ENCODE measurements at regions not wholly inside any gene's neighbourhood (a gene's known extent, or its start where the extent isn't known, plus 50 kb on each side); places are given as distances from the start of the nearest gene placed in this dataset.

DNA sequence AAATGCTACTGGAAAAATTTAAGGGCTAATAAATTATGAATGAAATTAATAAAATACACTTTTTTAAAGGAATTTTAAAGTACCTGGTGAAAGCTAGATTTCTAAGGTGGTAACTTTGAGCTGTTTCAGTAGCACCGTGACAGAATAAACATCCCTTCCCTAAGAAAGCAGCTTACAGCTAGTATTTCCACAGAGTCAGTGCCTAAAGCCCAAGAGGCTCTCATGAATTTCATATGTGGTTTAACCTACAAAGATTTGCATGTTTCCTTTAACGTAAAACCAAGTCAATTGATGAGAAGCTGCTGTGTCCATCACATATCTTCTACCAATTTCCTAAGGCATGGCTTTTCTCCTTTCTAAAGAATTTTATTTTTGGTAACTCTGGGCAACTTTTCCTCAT, 56.8 kb downstream of the IFNG start:
- ChIA-PET CTCF (ENCODE audit: partially characterized antibody) (no interaction called here), POLR2A (ENCODE audit: partially characterized antibody) (no interaction called here)
- Histone ChIP-seq H3K4me3 (ENCODE audit: low read length in 2 of 2) (no peak overlapping the region), H3K36me3 (ENCODE audit: insufficient read depth, low read length) (no peaks in the 10 kb centered on the region), H3K27ac (ENCODE audit: low read depth, low read length) (no peak overlapping the region), H3K27me3 (ENCODE audit: insufficient read depth, low read length) (no peaks in the 10 kb centered on the region), H3K4me1 (ENCODE audit: insufficient read depth, low read length) (no peaks in the 10 kb centered on the region), H3K9me3 (ENCODE audit: control insufficient read depth in 1 of 2, low read length in 2 of 2) (no peaks in the 10 kb centered on the region)
- Mint-ChIP-seq H3K36me3 (no peaks in the 10 kb centered on the region), H3K9me3 (no peaks in the 10 kb centered on the region), H3K4me1 (no peaks in the 10 kb centered on the region), H3K27ac (no peak overlapping the region), H3K27me3 (no peaks in the 10 kb centered on the region), H3K4me3 (no peak overlapping the region)
- intact Hi-C loops (cut with micrococcal nuclease): no loop called here
- DNase-seq: no peak

DNA sequence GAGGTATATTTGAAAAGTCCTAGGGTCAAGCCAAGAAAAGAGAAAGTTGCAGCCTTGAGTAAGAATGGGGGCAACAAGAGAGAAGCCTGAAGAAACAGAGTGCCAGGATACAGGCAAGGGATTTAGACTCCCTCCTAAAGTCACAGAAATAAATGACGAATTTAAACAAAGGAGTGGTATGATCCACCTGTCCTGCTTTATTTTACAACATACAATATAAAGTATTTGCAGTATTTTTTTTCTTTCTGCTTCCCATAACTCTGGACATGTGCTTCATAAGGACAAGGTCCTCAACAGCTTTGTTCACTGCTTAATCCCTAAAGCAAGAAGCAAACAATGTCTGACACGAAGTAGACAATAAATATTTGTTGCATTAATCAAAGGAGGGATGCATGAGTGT, 57.4 kb downstream of the IFNG start:
- Mint-ChIP-seq H3K27me3 (no peaks in the 10 kb centered on the region), H3K9me3 (no peaks in the 10 kb centered on the region), H3K36me3 (no peaks in the 10 kb centered on the region), H3K4me1 (no peaks in the 10 kb centered on the region), H3K4me3 (no peak overlapping the region), H3K27ac (no peak overlapping the region)
- Histone ChIP-seq H3K9me3 (ENCODE audit: control insufficient read depth in 1 of 2, low read length in 2 of 2) (no peaks in the 10 kb centered on the region), H3K4me1 (ENCODE audit: insufficient read depth, low read length) (no peaks in the 10 kb centered on the region), H3K4me3 (ENCODE audit: low read length in 2 of 2) (no peak overlapping the region), H3K27me3 (ENCODE audit: insufficient read depth, low read length) (no peaks in the 10 kb centered on the region), H3K36me3 (ENCODE audit: insufficient read depth, low read length) (no peaks in the 10 kb centered on the region), H3K27ac (ENCODE audit: low read depth, low read length) (no peak overlapping the region)
- intact Hi-C loops (cut with micrococcal nuclease): no loop called here
- DNase-seq: no peak
- POLR2A ChIA-PET (ENCODE audit: partially characterized antibody): no interaction called here
- CTCF ChIA-PET (ENCODE audit: partially characterized antibody): no interaction called here

DNA sequence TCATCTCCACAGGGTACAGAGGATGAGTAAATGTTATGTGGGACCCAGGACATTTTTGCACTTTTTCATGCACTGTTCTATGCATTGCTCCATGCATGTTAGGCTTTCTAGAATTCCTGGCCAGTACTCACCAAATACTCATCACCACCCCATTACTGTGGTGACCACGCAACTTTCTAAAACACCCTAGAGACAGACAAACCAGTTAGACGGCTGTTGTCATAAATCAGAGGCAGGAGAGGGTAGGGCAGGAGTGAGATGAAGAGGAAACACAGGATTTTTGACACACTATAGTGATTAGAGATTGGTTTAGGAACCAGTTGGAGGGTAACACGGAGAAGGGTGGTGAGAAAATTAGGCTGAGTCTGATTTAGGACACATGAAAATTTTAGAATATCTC, 59.3 kb downstream of the IFNG start:
- Mint-ChIP-seq H3K27me3 (no peaks in the 10 kb centered on the region), H3K4me1 (no peaks in the 10 kb centered on the region), H3K27ac (no peak overlapping the region), H3K9me3 (no peaks in the 10 kb centered on the region), H3K36me3 (no peaks in the 10 kb centered on the region), H3K4me3 (no peak overlapping the region)
- no peaks in the 10 kb centered on the region for H3K4me1 ChIP-seq (ENCODE audit: insufficient read depth, low read length)
- H3K27me3 ChIP-seq (ENCODE audit: insufficient read depth, low read length): no peaks in the 10 kb centered on the region
- ChIA-PET CTCF (ENCODE audit: partially characterized antibody) (interaction anchor here (0.9 kb wide), 1 partner anchor 744 kb away, joined by 3 read pairs; no protein-coding TSS in a partner anchor), POLR2A (ENCODE audit: partially characterized antibody) (no interaction called here)
- no peaks in the 10 kb centered on the region for H3K36me3 ChIP-seq (ENCODE audit: insufficient read depth, low read length)
- H3K9me3 ChIP-seq (ENCODE audit: control insufficient read depth in 1 of 2, low read length in 2 of 2): no peaks in the 10 kb centered on the region
- intact Hi-C loops (cut with micrococcal nuclease): no loop called here
- H3K27ac ChIP-seq (ENCODE audit: low read depth, low read length): no peak overlapping the region
- no peak for DNase-seq
- H3K4me3 ChIP-seq (ENCODE audit: low read length in 2 of 2): no peak overlapping the region

DNA sequence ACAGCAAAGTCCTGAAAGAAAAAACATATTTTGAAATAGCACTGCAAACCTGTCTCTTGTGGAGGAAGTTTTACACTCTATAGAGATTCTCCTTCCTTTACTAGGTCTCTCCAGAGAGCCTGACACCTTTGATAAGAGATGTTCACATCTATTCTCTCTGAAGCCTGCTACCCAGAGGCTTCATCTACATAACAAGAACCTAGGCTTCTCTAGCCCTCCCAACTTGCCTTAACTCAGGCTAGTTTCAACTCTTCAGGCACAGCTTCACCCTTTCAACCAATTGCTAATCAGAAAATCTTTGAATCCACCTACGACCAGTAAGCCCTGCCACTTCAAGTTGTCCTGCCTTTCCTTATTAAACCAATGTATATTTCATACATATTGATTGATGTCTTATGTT, 60.6 kb downstream of the IFNG start:
- Mint-ChIP-seq H3K27me3 (no peaks in the 10 kb centered on the region), H3K9me3 (no peaks in the 10 kb centered on the region), H3K27ac (no peak overlapping the region), H3K36me3 (no peaks in the 10 kb centered on the region), H3K4me3 (no peak overlapping the region), H3K4me1 (no peaks in the 10 kb centered on the region)
- Histone ChIP-seq H3K27ac (ENCODE audit: low read depth, low read length) (no peak overlapping the region), H3K4me3 (ENCODE audit: low read length in 2 of 2) (no peak overlapping the region), H3K9me3 (ENCODE audit: control insufficient read depth in 1 of 2, low read length in 2 of 2) (no peaks in the 10 kb centered on the region), H3K27me3 (ENCODE audit: insufficient read depth, low read length) (no peaks in the 10 kb centered on the region), H3K36me3 (ENCODE audit: insufficient read depth, low read length) (no peaks in the 10 kb centered on the region), H3K4me1 (ENCODE audit: insufficient read depth, low read length) (no peaks in the 10 kb centered on the region)
- no peak for DNase-seq
- intact Hi-C loops (cut with micrococcal nuclease): no loop called here
- ChIA-PET CTCF (ENCODE audit: partially characterized antibody) (no interaction called here), POLR2A (ENCODE audit: partially characterized antibody) (no interaction called here)

DNA sequence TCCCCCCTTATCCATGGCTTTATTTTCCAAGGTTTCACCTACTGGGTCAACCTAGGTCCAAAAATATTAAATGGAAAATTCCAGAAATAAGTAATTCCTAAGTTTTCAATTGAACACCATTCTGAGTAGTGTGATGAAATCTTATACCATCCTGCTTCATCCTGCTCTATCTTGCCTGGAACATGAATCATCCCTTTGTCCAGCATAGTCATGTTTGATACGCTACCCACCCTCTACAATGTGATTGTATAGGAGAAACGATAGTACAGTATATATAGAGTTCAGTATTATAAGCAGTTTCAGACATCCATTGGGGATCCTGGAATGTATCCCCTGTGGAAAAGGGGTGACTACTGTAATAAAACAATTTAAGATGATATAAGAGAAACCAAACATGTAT, 62.2 kb downstream of the IFNG start:
- Histone ChIP-seq H3K4me1 (ENCODE audit: insufficient read depth, low read length) (no peaks in the 10 kb centered on the region), H3K36me3 (ENCODE audit: insufficient read depth, low read length) (no peaks in the 10 kb centered on the region), H3K27ac (ENCODE audit: low read depth, low read length) (no peak overlapping the region), H3K9me3 (ENCODE audit: control insufficient read depth in 1 of 2, low read length in 2 of 2) (no peaks in the 10 kb centered on the region), H3K27me3 (ENCODE audit: insufficient read depth, low read length) (no peaks in the 10 kb centered on the region), H3K4me3 (ENCODE audit: low read length in 2 of 2) (no peak overlapping the region)
- ChIA-PET CTCF (ENCODE audit: partially characterized antibody) (interaction anchor here (1.3 kb wide), 1 partner anchor 15 kb away, joined by 4 read pairs; no protein-coding TSS in a partner anchor), POLR2A (ENCODE audit: partially characterized antibody) (no interaction called here)
- no peaks in the 10 kb centered on the region for H3K4me1 Mint-ChIP-seq
- DNase-seq: no peak
- H3K36me3 Mint-ChIP-seq: no peaks in the 10 kb centered on the region
- H3K9me3 Mint-ChIP-seq: no peaks in the 10 kb centered on the region
- H3K27ac Mint-ChIP-seq: no peak overlapping the region
- H3K27me3 Mint-ChIP-seq: peaks cover 0 to 2% of the 10 kb centered on the region in 2 donors
- intact Hi-C loops (cut with micrococcal nuclease): no loop called here
- no peak overlapping the region for H3K4me3 Mint-ChIP-seq

DNA sequence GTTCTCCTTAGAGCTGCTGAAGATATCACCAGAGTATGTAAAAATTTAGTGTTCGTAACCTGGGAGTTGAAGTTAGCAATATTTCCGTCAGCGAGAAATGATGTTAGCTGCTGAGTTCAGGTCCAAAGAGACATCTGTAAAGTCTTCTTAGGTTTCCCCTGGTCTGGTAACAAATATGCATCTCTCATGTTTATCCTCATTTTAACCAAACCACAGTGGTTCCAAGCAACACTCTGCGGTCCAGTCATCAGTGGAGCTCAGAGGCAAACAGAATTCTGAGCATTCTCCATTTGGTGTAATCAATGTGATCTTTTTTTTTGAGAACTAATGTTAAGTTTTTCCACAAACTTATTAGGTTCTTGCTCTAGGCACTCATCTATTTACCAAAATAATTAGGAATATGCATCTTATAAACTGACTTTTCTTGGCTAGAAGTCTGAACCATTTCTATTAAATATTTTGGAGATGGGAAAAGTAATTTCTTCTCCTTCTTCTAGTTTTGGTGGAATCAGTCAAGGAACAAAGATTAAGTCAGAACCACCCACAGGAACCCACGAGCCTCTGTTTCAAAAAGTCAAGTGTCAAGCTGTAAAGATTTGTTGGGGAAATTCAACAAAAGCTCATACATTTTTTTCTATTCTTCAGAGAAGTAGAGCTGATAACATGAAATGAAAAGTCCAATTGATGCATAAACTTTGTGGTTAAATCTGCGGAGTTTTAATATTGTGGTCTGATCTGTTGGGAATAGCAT, 64.7 kb downstream of the IFNG start:
- H3K36me3 Mint-ChIP-seq: peaks cover 3 to 4% of the 10 kb centered on the region in 2 donors
- DNase-seq: no peak
- no peak overlapping the region for H3K4me3 ChIP-seq (ENCODE audit: low read length in 2 of 2)
- no peak overlapping the region for H3K4me3 Mint-ChIP-seq
- no peaks in the 10 kb centered on the region for H3K9me3 ChIP-seq (ENCODE audit: control insufficient read depth in 1 of 2, low read length in 2 of 2)
- H3K9me3 Mint-ChIP-seq: peaks cover 0 to 7% (median 3%) of the 10 kb centered on the region in 8 donors
- no peaks in the 10 kb centered on the region for H3K36me3 ChIP-seq (ENCODE audit: insufficient read depth, low read length)
- no peaks in the 10 kb centered on the region for H3K27me3 ChIP-seq (ENCODE audit: insufficient read depth, low read length)
- ChIA-PET POLR2A (ENCODE audit: partially characterized antibody) (no interaction called here), CTCF (ENCODE audit: partially characterized antibody) (interaction anchor here (0.9 to 2.2 kb wide), 3 partner anchors 32 to 128 kb away, joined by 3 to 5 read pairs (median 4); no protein-coding TSS in a partner anchor)
- H3K27me3 Mint-ChIP-seq: peaks cover 0 to 2% of the 10 kb centered on the region in 2 donors
- no peak overlapping the region for H3K27ac ChIP-seq (ENCODE audit: low read depth, low read length)
- H3K4me1 ChIP-seq (ENCODE audit: insufficient read depth, low read length): no peaks in the 10 kb centered on the region
- no peak overlapping the region for H3K27ac Mint-ChIP-seq
- intact Hi-C loops (cut with micrococcal nuclease): no loop called here
- no peaks in the 10 kb centered on the region for H3K4me1 Mint-ChIP-seq

DNA sequence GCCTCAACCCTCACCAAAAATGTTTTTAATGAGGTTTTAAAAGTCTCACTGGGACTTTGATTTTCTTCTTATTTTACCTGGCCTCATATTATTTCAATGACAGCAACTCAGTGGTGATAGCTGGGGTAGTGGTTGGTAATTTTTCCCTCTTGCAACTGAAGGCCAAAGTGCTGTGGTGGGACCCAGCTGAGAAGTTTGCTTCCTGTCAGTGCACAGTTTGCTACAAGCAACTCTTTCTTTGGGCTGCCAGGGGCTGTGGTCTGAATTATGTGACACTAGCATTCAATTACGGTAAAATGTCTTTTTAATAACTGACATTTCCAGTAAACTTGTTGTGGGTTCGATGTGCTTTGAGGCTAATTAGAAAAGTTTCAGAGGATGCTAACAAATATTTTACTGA, 65.3 kb downstream of the IFNG start:
- ChIA-PET POLR2A (ENCODE audit: partially characterized antibody) (no interaction called here), CTCF (ENCODE audit: partially characterized antibody) (no interaction called here)
- Mint-ChIP-seq H3K9me3 (peaks cover 0 to 13% (median 7%) of the 10 kb centered on the region in 8 donors), H3K4me3 (no peak overlapping the region), H3K36me3 (peaks cover 6 to 9% of the 10 kb centered on the region in 2 donors), H3K27ac (no peak overlapping the region), H3K27me3 (peaks cover 0 to 2% of the 10 kb centered on the region in 2 donors), H3K4me1 (no peaks in the 10 kb centered on the region)
- H3K27me3 ChIP-seq (ENCODE audit: insufficient read depth, low read length): no peaks in the 10 kb centered on the region
- H3K9me3 ChIP-seq (ENCODE audit: control insufficient read depth in 1 of 2, low read length in 2 of 2): no peaks in the 10 kb centered on the region
- H3K4me1 ChIP-seq (ENCODE audit: insufficient read depth, low read length): no peaks in the 10 kb centered on the region
- H3K36me3 ChIP-seq (ENCODE audit: insufficient read depth, low read length): no peaks in the 10 kb centered on the region
- no peak for DNase-seq
- no peak overlapping the region for H3K27ac ChIP-seq (ENCODE audit: low read depth, low read length)
- intact Hi-C loops (cut with micrococcal nuclease): no loop called here
- no peak overlapping the region for H3K4me3 ChIP-seq (ENCODE audit: low read length in 2 of 2)
